Skeletal muscle tissue (tissue), 3 donors: ENCODE measurements at regions not wholly inside any gene's neighbourhood (a gene's known extent, or its start where the extent isn't known, plus 50 kb on each side); places are given as distances from the start of the nearest gene placed in this dataset.

Experiments used
- H3K27ac ChIP-seq: one replicate; pipeline ENCODE4 v1.7.0; 2013; ENCODE audit warnings: mild to moderate bottlenecking, low read depth, low read length, inconsistent platforms
- H3K27me3 ChIP-seq, 3 donors: one replicate each; pipeline ENCODE4 v1.7.0; 2013; ENCODE audit warnings: low read length in 3 of 3; ENCODE audit not compliant: control insufficient read depth in 3 of 3, insufficient read depth in 3 of 3
- H3K36me3 ChIP-seq, 3 donors: one replicate each; pipeline ENCODE4 v1.7.0; 2013; ENCODE audit warnings: low read length in 3 of 3; ENCODE audit not compliant: control insufficient read depth in 3 of 3, insufficient read depth in 3 of 3
- H3K4me1 ChIP-seq, 3 donors: one replicate each; pipeline ENCODE4 v1.7.0; 2013; ENCODE audit warnings: low read length in 3 of 3, mild to moderate bottlenecking in 3 of 3; ENCODE audit not compliant: control insufficient read depth in 3 of 3, insufficient read depth in 3 of 3
- H3K4me3 ChIP-seq, 3 donors: one replicate each; pipeline ENCODE4 v1.7.0; 2013; ENCODE audit warnings: low read length in 3 of 3
- H3K9ac ChIP-seq, 3 donors: one replicate each; pipeline ENCODE4 v1.7.0; 2013; ENCODE audit warnings: low read length in 3 of 3, mild to moderate bottlenecking in 3 of 3, moderate library complexity in 2 of 3, low read depth in 1 of 3
- H3K9me3 ChIP-seq, 3 donors: one replicate each; pipeline ENCODE4 v1.7.0; 2013; ENCODE audit warnings: low read length in 3 of 3; ENCODE audit not compliant: control insufficient read depth in 3 of 3
- donor health status: Osteomylitis.

- Histone ChIP-seq H3K9me3 (no peaks in the 10 kb centered on the region), H3K4me1 (peaks cover 0 to 5% (median 0%) of the 10 kb centered on the region in 3 donors), H3K27me3 (peaks cover 5 to 26% (median 8%) of the 10 kb centered on the region in 3 donors), H3K27ac (no peak overlapping the region), H3K4me3 (no peak overlapping the region), H3K36me3 (no peaks in the 10 kb centered on the region), H3K9ac (no peak overlapping the region)
Observed at GRCh38 chr19:29271911-29272310, 59.0 kb upstream of the UQCRFS1 start.

- no peak overlapping the region for H3K9ac ChIP-seq
- H3K4me3 ChIP-seq, result no peak overlapping the region
- H3K27me3 ChIP-seq, result peaks cover 5 to 26% (median 8%) of the 10 kb centered on the region in 3 donors
- no peak overlapping the region for H3K27ac ChIP-seq
- H3K4me1 ChIP-seq, result peaks cover 0 to 5% (median 0%) of the 10 kb centered on the region in 3 donors
- no peaks in the 10 kb centered on the region for H3K36me3 ChIP-seq
- no peaks in the 10 kb centered on the region for H3K9me3 ChIP-seq
Observed at GRCh38 chr19:29273000-29273640, 60.2 kb upstream of the UQCRFS1 start.

- Histone ChIP-seq H3K4me1 (no peaks in the 10 kb centered on the region), H3K36me3 (no peaks in the 10 kb centered on the region), H3K27me3 (peaks cover 0 to 21% (median 8%) of the 10 kb centered on the region in 3 donors), H3K9me3 (no peaks in the 10 kb centered on the region), H3K9ac (no peak overlapping the region), H3K4me3 (no peak overlapping the region), H3K27ac (no peak overlapping the region)
Observed at GRCh38 chr19:29275266-29275665, 62.3 kb upstream of the UQCRFS1 start.

GRCh38 chr19:29277102-29277501, 64.2 kb upstream of the UQCRFS1 start:
- Histone ChIP-seq H3K36me3 (no peaks in the 10 kb centered on the region), H3K9me3 (no peaks in the 10 kb centered on the region), H3K9ac (no peak overlapping the region), H3K4me3 (no peak overlapping the region), H3K27ac (no peak overlapping the region), H3K4me1 (no peaks in the 10 kb centered on the region), H3K27me3 (peaks cover 0 to 14% (median 0%) of the 10 kb centered on the region in 3 donors)

GRCh38 chr19:29278716-29279115, 65.8 kb upstream of the UQCRFS1 start:
- Histone ChIP-seq H3K36me3 (no peaks in the 10 kb centered on the region), H3K27ac (no peak overlapping the region), H3K4me3 (no peak overlapping the region), H3K4me1 (no peaks in the 10 kb centered on the region), H3K9me3 (peaks cover 0 to under 1% (median 0%) of the 10 kb centered on the region in 3 donors), H3K9ac (no peak overlapping the region), H3K27me3 (peaks cover 0 to 17% (median 2%) of the 10 kb centered on the region in 3 donors)

- Histone ChIP-seq H3K4me1 (no peaks in the 10 kb centered on the region), H3K27ac (no peak overlapping the region), H3K9ac (no peak overlapping the region), H3K36me3 (no peaks in the 10 kb centered on the region), H3K9me3 (peaks cover 0 to 4% (median 0%) of the 10 kb centered on the region in 3 donors), H3K4me3 (no peak overlapping the region), H3K27me3 (peaks cover 3% of the 10 kb centered on the region in 3 donors)
Observed at GRCh38 chr19:29283366-29283765, 70.4 kb upstream of the UQCRFS1 start.

GRCh38 chr19:29285187-29285687, 72.3 kb upstream of the UQCRFS1 start:
- Histone ChIP-seq H3K9ac (no peak overlapping the region), H3K27me3 (peaks cover 3 to 12% (median 8%) of the 10 kb centered on the region in 3 donors), H3K4me3 (no peak overlapping the region), H3K27ac (no peak overlapping the region), H3K4me1 (no peaks in the 10 kb centered on the region), H3K9me3 (peaks cover 0 to 4% (median 0%) of the 10 kb centered on the region in 3 donors), H3K36me3 (no peaks in the 10 kb centered on the region)

GRCh38 chr19:29285878-29286277, 72.9 kb upstream of the UQCRFS1 start:
- H3K27me3 ChIP-seq, result peaks cover 3 to 12% (median 8%) of the 10 kb centered on the region in 3 donors
- H3K27ac ChIP-seq, result no peak overlapping the region
- no peaks in the 10 kb centered on the region for H3K4me1 ChIP-seq
- H3K9ac ChIP-seq, result no peak overlapping the region
- no peak overlapping the region for H3K4me3 ChIP-seq
- peaks cover 0 to 4% (median 0%) of the 10 kb centered on the region in 3 donors for H3K9me3 ChIP-seq
- H3K36me3 ChIP-seq, result no peaks in the 10 kb centered on the region

GRCh38 chr19:29287061-29287460, 74.1 kb upstream of the UQCRFS1 start:
- H3K27me3 ChIP-seq, result peaks cover 3 to 12% (median 8%) of the 10 kb centered on the region in 3 donors

GRCh38 chr19:29288256-29288655, 75.3 kb upstream of the UQCRFS1 start:
- H3K4me3 ChIP-seq, result no peak overlapping the region
- no peaks in the 10 kb centered on the region for H3K4me1 ChIP-seq
- H3K27ac ChIP-seq, result no peak overlapping the region
- no peaks in the 10 kb centered on the region for H3K36me3 ChIP-seq
- H3K27me3 ChIP-seq, result peaks cover 5 to 13% (median 10%) of the 10 kb centered on the region in 3 donors
- H3K9ac ChIP-seq, result no peak overlapping the region
- H3K9me3 ChIP-seq, result peaks cover 0 to 4% (median 0%) of the 10 kb centered on the region in 3 donors

More at GRCh38 chr19:29287061-29287460, 74.1 kb upstream of the UQCRFS1 start:
- no peaks in the 10 kb centered on the region for H3K36me3 ChIP-seq
- peaks cover 0 to 4% (median 0%) of the 10 kb centered on the region in 3 donors for H3K9me3 ChIP-seq
- no peak overlapping the region for H3K4me3 ChIP-seq
- H3K27ac ChIP-seq, result no peak overlapping the region
- H3K4me1 ChIP-seq, result no peaks in the 10 kb centered on the region
- H3K9ac ChIP-seq, result no peak overlapping the region
